IMR-90 (cell line): ENCODE measurements at regions not wholly inside any gene's neighbourhood (a gene's known extent, or its start where the extent isn't known, plus 50 kb on each side); places are given as distances from the start of the nearest gene placed in this dataset.

Experiments used
- ATAC-seq: fragments of 200-7000 bp; cut with Tn5 transposase; 2 replicates; pipeline ENCODE4 v1.9.1; 2020; ENCODE audit warnings: low read depth, mild to moderate bottlenecking, moderate library complexity
- BruUV-seq: library from RNA; stranded (reverse); fragments of 400-500 nt; replicated peaks from 2 replicates; lab custom pipeline; 2021; lab: Mats Ljungman, UMichigan
- CTCF ChIA-PET: fragments of 300-600 bp; formaldehyde crosslinking; extraction: SDS; loops from one replicate; lab custom pipeline; 2021; ENCODE audit warnings: antibody characterized with exemption; lab: Yijun Ruan, JAX
- POLR2A ChIA-PET: fragments of 300-600 bp; sonication (Branson Sonifier 250); formaldehyde crosslinking; loops from one replicate; lab custom pipeline; 2022; ENCODE audit warnings: antibody characterized with exemption; ENCODE audit not compliant: unreplicated experiment; lab: Charles Lee
- DNase-seq: peaks from one replicate; pipeline ENCODE4 v3.0.0; 2013
- H2AFZ ChIP-seq: replicated peaks from 2 replicates; pipeline ENCODE3; 2013; ENCODE audit warnings: low read length, mild to moderate bottlenecking; ENCODE audit not compliant: poor library complexity
- H2AK5ac ChIP-seq: 2 replicates; pipeline ENCODE4 v1.6.1; 2013; ENCODE audit warnings: low read depth, low read length, inconsistent platforms
- H2AK9ac ChIP-seq: replicated peaks from 2 replicates; pipeline ENCODE3; 2013; ENCODE audit warnings: mild to moderate bottlenecking, low read depth, low read length, moderate library complexity; ENCODE audit not compliant: poor library complexity
- H2BK120ac ChIP-seq: 2 replicates; pipeline ENCODE4 v1.6.1; 2013; ENCODE audit warnings: low read depth, low read length, inconsistent platforms
- H2BK15ac ChIP-seq: 3 replicates; pipeline ENCODE4 v1.6.1; 2013; ENCODE audit warnings: low read depth, low read length, inconsistent platforms
- H2BK20ac ChIP-seq: 2 replicates; pipeline ENCODE4 v1.6.1; 2013; ENCODE audit warnings: low read depth, mild to moderate bottlenecking, inconsistent platforms, low read length, moderate library complexity
- H2BK5ac ChIP-seq: 2 replicates; pipeline ENCODE4 v1.6.1; 2013; ENCODE audit warnings: mild to moderate bottlenecking, low read depth, low read length, inconsistent platforms; ENCODE audit not compliant: poor library complexity, severe bottlenecking
- H3K14ac ChIP-seq: replicated peaks from 2 replicates; pipeline ENCODE4 v1.6.1; 2013; ENCODE audit warnings: low read depth, low read length, inconsistent platforms
- H3K18ac ChIP-seq: 2 replicates; pipeline ENCODE4 v1.6.1; 2013; ENCODE audit warnings: low read depth, low read length, control low read depth
- H3K23ac ChIP-seq: 2 replicates; pipeline ENCODE4 v1.6.1; 2013; ENCODE audit warnings: low read depth, low read length, inconsistent platforms
- H3K27ac ChIP-seq: 2 replicates; pipeline ENCODE4 v1.5.1; 2013; ENCODE audit warnings: mild to moderate bottlenecking, control low read depth, low read length; ENCODE audit not compliant: insufficient read depth
- H3K27me3 ChIP-seq: 2 replicates; pipeline ENCODE4 v1.6.1; 2013; ENCODE audit warnings: low read length; ENCODE audit not compliant: control insufficient read depth, insufficient read depth
- H3K36me3 ChIP-seq: 2 replicates; pipeline ENCODE4 v1.6.1; 2013; ENCODE audit warnings: low read length, mixed read lengths; ENCODE audit not compliant: control insufficient read depth, insufficient read depth
- H3K4ac ChIP-seq: 2 replicates; pipeline ENCODE4 v1.6.1; 2013; ENCODE audit warnings: low read depth, low read length, inconsistent platforms
- H3K4me1 ChIP-seq: 2 replicates; pipeline ENCODE4 v1.6.1; 2013; ENCODE audit warnings: low read length, mixed read lengths; ENCODE audit not compliant: control insufficient read depth, insufficient read depth
- H3K4me2 ChIP-seq: 2 replicates; pipeline ENCODE4 v1.6.1; 2013; ENCODE audit warnings: low read depth, mild to moderate bottlenecking, control low read depth, low read length, moderate library complexity
- H3K4me3 ChIP-seq: 2 replicates; pipeline ENCODE4 v1.5.1; 2013; ENCODE audit warnings: low read depth, mild to moderate bottlenecking, control low read depth, low read length, moderate library complexity; ENCODE audit not compliant: insufficient read depth
- H3K56ac ChIP-seq: 2 replicates; pipeline ENCODE4 v1.6.1; 2013; ENCODE audit warnings: low read length, inconsistent platforms; ENCODE audit not compliant: insufficient read depth; ENCODE audit errors: extremely low read depth
- H3K79me1 ChIP-seq, 2 experiments: 2 replicates each; pipeline ENCODE4 v1.6.1; 2013; ENCODE audit warnings: low read length in 2 of 2, inconsistent platforms in 1 of 2, low read depth in 1 of 2
- H3K9ac ChIP-seq: 2 replicates; pipeline ENCODE4 v1.6.1; 2013; ENCODE audit warnings: low read depth, low read length, control low read depth
- H3K9me1 ChIP-seq: 2 replicates; pipeline ENCODE4 v1.6.1; 2013; ENCODE audit warnings: low read length, inconsistent platforms; ENCODE audit not compliant: insufficient read depth
- H3K9me3 ChIP-seq: 2 replicates; pipeline ENCODE4 v1.6.1; 2013; ENCODE audit warnings: low read length; ENCODE audit not compliant: control insufficient read depth, insufficient read depth
- H4K20me1 ChIP-seq: 2 replicates; pipeline ENCODE4 v1.6.1; 2013; ENCODE audit warnings: low read length, inconsistent platforms; ENCODE audit not compliant: insufficient read depth
- H4K5ac ChIP-seq: 2 replicates; pipeline ENCODE4 v1.6.1; 2013; ENCODE audit warnings: mild to moderate bottlenecking, low read depth, low read length, control low read depth
- H4K8ac ChIP-seq, 2 experiments: 2 replicates each; pipeline ENCODE4 v1.6.1; 2013; ENCODE audit warnings: low read depth in 2 of 2, low read length in 2 of 2, control low read depth in 1 of 2, inconsistent platforms in 1 of 2
- H4K91ac ChIP-seq: 2 replicates; pipeline ENCODE4 v1.6.1; 2013; ENCODE audit warnings: low read depth, low read length, inconsistent platforms; ENCODE audit not compliant: insufficient read depth
- BHLHE40 ChIP-seq: fragments of 150-350 bp; IDR thresholded peaks from 2 replicates; pipeline ENCODE4 v1.6.1; 2016; ENCODE audit warnings: mild to moderate bottlenecking, low read depth, low read length
- CHD1 ChIP-seq: IDR thresholded peaks from 2 replicates; pipeline ENCODE4 v1.6.1; 2012; ENCODE audit warnings: low read depth, low read length, improper control_type of control experiment
- MAZ ChIP-seq: IDR thresholded peaks from 2 replicates; pipeline ENCODE4 v1.6.1; 2012; ENCODE audit warnings: low read depth, mild to moderate bottlenecking, low read length, improper control_type of control experiment, moderate library complexity, borderline replicate concordance
- MXI1 ChIP-seq: IDR thresholded peaks from 2 replicates; pipeline ENCODE4 v1.6.1; 2012; ENCODE audit warnings: low read depth, mild to moderate bottlenecking, low read length, moderate library complexity, borderline replicate concordance
- POLR2A ChIP-seq: IDR thresholded peaks from 2 replicates; pipeline ENCODE4 v1.6.1; 2012; ENCODE audit warnings: mild to moderate bottlenecking, low read depth, low read length
- RAD21 ChIP-seq: IDR thresholded peaks from 2 replicates; pipeline ENCODE4 v1.6.1; 2012; ENCODE audit warnings: low read length, improper control_type of control experiment
- RFX5 ChIP-seq: IDR thresholded peaks from 2 replicates; pipeline ENCODE4 v1.8.0; 2012; ENCODE audit warnings: low read depth, mild to moderate bottlenecking, low read length, moderate library complexity
- WGBS, 2 experiments: methylation state at CpG; one replicate each; pipeline versions ENCODE4 v1.1.5 to v1.1.7; 2013; ENCODE audit warnings: missing lambda C conversion rate in 2 of 2; ENCODE audit not compliant: insufficient read length in 1 of 2; ENCODE audit errors: extremely low coverage in 2 of 2; 5-methylcytosine and 5-hydroxymethylcytosine counted together
- dilution Hi-C: fragments of 300-500 bp; cut with HindIII; formaldehyde crosslinking; loops from one replicate; pipeline ENCODE4 v1.14.3; 2018; ENCODE audit warnings: low sequenced_read_pairs; ENCODE audit not compliant: unreplicated experiment
- in situ Hi-C: fragments of 300-500 bp; cut with MboI; formaldehyde crosslinking; loops from 3 replicates; pipeline ENCODE4 v1.14.3; 2019; ENCODE audit warnings: low sequenced_read_pairs, inconsistent platforms, mixed read lengths
- intact Hi-C: fragments of 100-400 bp; cut with micrococcal nuclease; formaldehyde crosslinking; loops from 2 replicates; pipeline ENCODE4 v1.10.0; 2022
- TF ChIP-seq, protein P1 (sequence below): conservative IDR thresholded peaks from 2 replicates; pipeline ENCODE4 v1.5.1; 2012; ENCODE audit warnings: mild to moderate bottlenecking, low read depth, low read length, improper control_type of control experiment
- TF ChIP-seq, protein P2 (sequence below): fragments of 150-350 bp; IDR thresholded peaks from 2 replicates; pipeline ENCODE4 v1.6.1; 2017; ENCODE audit warnings: mild to moderate bottlenecking, antibody characterized with exemption, low read length, low read depth

DNA sequence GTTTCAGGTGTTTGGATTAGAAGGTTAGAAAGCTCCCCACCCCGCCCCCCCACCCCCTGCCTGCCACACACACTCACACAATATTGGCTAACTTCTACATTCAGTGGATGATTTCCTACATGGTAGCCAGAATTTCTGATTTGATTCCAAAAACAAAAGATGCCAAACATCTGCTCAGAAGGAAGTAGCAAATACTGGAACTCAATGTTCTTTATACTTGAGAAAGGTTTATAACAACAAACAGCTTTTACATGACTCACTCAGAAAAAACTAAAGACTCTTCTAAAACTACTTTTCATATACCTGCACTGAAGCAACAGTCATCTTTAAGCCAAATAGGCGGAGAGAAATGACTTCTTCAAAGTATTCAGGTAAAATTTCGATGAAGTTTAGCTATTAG is 750.5 kb upstream of the POU3F4 start:
- Histone ChIP-seq H3K9ac (no peak overlapping the region), H4K91ac (no peak overlapping the region), H3K23ac (no peak overlapping the region), H3K9me3 (no peaks in the 10 kb centered on the region), H2BK20ac (no peak overlapping the region), H3K56ac (no peak overlapping the region), H2BK15ac (no peak overlapping the region), H2AK5ac (no peak overlapping the region), H2BK120ac (no peak overlapping the region), H4K5ac (no peak overlapping the region), H3K14ac (no peak overlapping the region), H3K27me3 (no peaks in the 10 kb centered on the region), H3K9me1 (no peaks in the 10 kb centered on the region), H3K4me2 (no peak overlapping the region), H3K4ac (no peak overlapping the region), H3K18ac (no peak overlapping the region), H4K8ac (no peak overlapping the region), H3K36me3 (no peaks in the 10 kb centered on the region), H2AK9ac (no peak overlapping the region), H3K79me1 (no peaks in the 10 kb centered on the region), H4K20me1 (no peaks in the 10 kb centered on the region), H3K27ac (no peak overlapping the region), H3K4me3 (no peak overlapping the region), H3K4me1 (no peaks in the 10 kb centered on the region), H2AFZ (no peak overlapping the region), H2BK5ac (no peak overlapping the region)
- no peak for DNase-seq
- no peak for TF ChIP-seq MXI1
- TF ChIP-seq RAD21: no peak
- TF ChIP-seq RFX5: no peak
- TF ChIP-seq, protein P1, sequence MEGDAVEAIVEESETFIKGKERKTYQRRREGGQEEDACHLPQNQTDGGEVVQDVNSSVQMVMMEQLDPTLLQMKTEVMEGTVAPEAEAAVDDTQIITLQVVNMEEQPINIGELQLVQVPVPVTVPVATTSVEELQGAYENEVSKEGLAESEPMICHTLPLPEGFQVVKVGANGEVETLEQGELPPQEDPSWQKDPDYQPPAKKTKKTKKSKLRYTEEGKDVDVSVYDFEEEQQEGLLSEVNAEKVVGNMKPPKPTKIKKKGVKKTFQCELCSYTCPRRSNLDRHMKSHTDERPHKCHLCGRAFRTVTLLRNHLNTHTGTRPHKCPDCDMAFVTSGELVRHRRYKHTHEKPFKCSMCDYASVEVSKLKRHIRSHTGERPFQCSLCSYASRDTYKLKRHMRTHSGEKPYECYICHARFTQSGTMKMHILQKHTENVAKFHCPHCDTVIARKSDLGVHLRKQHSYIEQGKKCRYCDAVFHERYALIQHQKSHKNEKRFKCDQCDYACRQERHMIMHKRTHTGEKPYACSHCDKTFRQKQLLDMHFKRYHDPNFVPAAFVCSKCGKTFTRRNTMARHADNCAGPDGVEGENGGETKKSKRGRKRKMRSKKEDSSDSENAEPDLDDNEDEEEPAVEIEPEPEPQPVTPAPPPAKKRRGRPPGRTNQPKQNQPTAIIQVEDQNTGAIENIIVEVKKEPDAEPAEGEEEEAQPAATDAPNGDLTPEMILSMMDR: no peak
- TF ChIP-seq CHD1: no peak
- no peak for TF ChIP-seq POLR2A
- TF ChIP-seq, protein P2, sequence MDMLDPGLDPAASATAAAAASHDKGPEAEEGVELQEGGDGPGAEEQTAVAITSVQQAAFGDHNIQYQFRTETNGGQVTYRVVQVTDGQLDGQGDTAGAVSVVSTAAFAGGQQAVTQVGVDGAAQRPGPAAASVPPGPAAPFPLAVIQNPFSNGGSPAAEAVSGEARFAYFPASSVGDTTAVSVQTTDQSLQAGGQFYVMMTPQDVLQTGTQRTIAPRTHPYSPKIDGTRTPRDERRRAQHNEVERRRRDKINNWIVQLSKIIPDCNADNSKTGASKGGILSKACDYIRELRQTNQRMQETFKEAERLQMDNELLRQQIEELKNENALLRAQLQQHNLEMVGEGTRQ: no peak
- no peak for TF ChIP-seq MAZ
- no peak for TF ChIP-seq BHLHE40
- no peak for ATAC-seq
- intact Hi-C loops: no loop called here
- CTCF ChIA-PET: no interaction called here
- dilution Hi-C loops: no loop called here
- in situ Hi-C loops: no loop called here
- BruUV-seq: no TSS peak
- WGBS, 2 experiments: no CpG with 5 or more reads among the region's 3 CpGs
- POLR2A ChIA-PET: no interaction called here
